DND-41 (cell line): ENCODE measurements at regions not wholly inside any gene's neighbourhood (a gene's known extent, or its start where the extent isn't known, plus 50 kb on each side); places are given as distances from the start of the nearest gene placed in this dataset.

Experiments used
- EZH2 ChIP-seq: IDR thresholded peaks from 3 replicates; pipeline ENCODE4 v1.6.1; 2012; ENCODE audit warnings: borderline replicate concordance, low read depth, mild to moderate bottlenecking, moderate library complexity, low read length, inconsistent platforms; ENCODE audit not compliant: severe bottlenecking
- TF ChIP-seq, protein P1 (sequence below): IDR thresholded peaks from 2 replicates; pipeline ENCODE4 v1.5.1; 2012; ENCODE audit warnings: borderline replicate concordance, low read length, moderate library complexity, mild to moderate bottlenecking; ENCODE audit not compliant: poor library complexity, severe bottlenecking; ENCODE audit errors: extremely low read depth

DNA sequence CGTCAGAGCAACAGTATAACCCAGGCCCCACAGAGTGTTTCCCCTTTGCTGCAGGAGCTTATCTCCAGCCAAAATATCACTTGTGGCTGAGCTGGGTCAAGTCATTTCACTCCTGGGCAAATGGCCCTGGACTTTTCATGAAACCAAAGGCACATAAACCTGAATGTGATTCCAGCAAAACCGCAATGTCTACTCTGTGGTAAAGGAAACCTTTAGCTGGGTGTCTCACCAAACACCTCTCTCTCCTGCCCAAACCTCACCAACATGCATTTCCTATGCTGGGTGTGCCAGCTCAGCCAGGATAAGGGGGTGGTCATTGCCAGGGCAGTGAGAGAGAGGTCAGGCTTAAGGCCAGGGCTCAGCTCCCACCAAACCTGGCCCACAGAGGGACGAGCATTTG, 67.4 kb downstream of the GTPBP8 start:
- TF ChIP-seq, protein P1, sequence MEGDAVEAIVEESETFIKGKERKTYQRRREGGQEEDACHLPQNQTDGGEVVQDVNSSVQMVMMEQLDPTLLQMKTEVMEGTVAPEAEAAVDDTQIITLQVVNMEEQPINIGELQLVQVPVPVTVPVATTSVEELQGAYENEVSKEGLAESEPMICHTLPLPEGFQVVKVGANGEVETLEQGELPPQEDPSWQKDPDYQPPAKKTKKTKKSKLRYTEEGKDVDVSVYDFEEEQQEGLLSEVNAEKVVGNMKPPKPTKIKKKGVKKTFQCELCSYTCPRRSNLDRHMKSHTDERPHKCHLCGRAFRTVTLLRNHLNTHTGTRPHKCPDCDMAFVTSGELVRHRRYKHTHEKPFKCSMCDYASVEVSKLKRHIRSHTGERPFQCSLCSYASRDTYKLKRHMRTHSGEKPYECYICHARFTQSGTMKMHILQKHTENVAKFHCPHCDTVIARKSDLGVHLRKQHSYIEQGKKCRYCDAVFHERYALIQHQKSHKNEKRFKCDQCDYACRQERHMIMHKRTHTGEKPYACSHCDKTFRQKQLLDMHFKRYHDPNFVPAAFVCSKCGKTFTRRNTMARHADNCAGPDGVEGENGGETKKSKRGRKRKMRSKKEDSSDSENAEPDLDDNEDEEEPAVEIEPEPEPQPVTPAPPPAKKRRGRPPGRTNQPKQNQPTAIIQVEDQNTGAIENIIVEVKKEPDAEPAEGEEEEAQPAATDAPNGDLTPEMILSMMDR: no peak
- no peak for TF ChIP-seq EZH2
